SK-N-MC (cell line): ENCODE measurements at regions not wholly inside any gene's neighbourhood (a gene's known extent, or its start where the extent isn't known, plus 50 kb on each side); places are given as distances from the start of the nearest gene placed in this dataset.

Experiments
- EZH2 ChIP-seq: fragments of 200-600 bp; sonication (generic); IDR thresholded peaks from one replicate; pipeline ENCODE4 v1.6.1; 2017; ENCODE audit warnings: antibody characterized with exemption
- FOXP2 ChIP-seq: optimal IDR thresholded peaks from 2 replicates; pipeline ENCODE3; 2011; ENCODE audit warnings: mild to moderate bottlenecking, moderate library complexity; ENCODE audit not compliant: insufficient read depth; ENCODE audit errors: extremely low read length, control extremely low read depth
- POLR2AphosphoS5 ChIP-seq: IDR thresholded peaks from 2 replicates; pipeline ENCODE4 v1.6.1; 2012; ENCODE audit warnings: mild to moderate bottlenecking, low read depth, low read length, borderline replicate concordance

DNA sequence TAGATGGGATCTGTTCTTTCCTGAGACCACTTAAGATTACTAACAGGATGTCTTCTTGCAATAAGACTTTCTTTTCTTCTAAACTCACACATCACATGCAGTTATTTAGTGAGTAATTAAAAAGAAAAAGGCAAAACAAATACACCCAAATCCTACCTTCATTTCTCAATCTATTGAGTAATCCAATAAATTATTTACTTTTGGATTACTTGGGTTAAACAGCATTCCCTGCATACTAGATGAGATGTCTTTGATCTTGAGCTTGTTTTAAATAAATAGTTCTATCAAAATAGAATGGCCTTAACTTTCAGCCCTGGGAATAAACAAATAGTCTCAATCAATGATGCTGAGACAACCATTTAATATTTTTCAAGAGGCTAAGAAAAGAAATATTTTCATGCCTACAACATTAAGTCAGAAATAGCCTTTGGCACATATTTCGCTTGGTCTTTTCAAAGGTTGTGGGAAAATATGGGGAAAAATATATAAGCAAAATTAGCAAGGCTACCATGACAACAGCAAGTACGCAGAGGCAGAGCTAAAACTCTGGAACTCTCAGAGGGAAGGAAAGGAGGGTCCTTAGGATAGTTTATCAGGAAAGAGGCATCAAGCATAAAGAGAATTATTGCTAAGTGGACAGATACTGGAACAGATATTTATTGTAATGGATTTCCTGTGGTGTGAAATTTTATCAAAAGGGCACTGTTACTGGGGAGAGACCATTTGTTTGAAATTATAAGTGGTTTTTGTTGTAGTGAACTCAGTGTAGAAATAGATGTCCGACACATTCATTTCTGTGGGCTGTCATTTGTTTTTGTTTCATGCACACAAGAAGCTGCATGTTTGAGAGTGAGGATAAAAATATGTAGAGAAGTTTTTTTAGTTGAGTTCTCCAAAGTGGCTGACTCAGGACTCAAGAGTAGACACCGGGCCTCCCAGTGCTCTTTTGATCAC lies 70.2 kb upstream of the CDH6 start:
- TF ChIP-seq EZH2 (no peak), POLR2AphosphoS5 (no peak), FOXP2 (no peak)
